HAP-1 (cell line): ENCODE measurements at regions not wholly inside any gene's neighbourhood (a gene's known extent, or its start where the extent isn't known, plus 50 kb on each side); places are given as distances from the start of the nearest gene placed in this dataset.

Experiments
- DNase-seq, 2 experiments: peaks; one replicate each; pipeline ENCODE4 v3.0.0-alpha.2; 2016 to 2020; ENCODE audit warnings: low spot score in 2 of 2
- H3K27me3 ChIP-seq: fragments of 250-450 bp; sonication (Bioruptor Pico); 2 replicates; pipeline ENCODE4 v1.5.1; 2020; ENCODE audit warnings: low read depth, mild to moderate bottlenecking, moderate library complexity
- H3K36me3 ChIP-seq: fragments of 250-450 bp; sonication (Bioruptor Pico); replicated peaks from 2 replicates; pipeline ENCODE4 v1.5.1; 2020; ENCODE audit warnings: mild to moderate bottlenecking
- H3K4me1 ChIP-seq: fragments of 250-450 bp; sonication (Bioruptor Pico); 2 replicates; pipeline ENCODE4 v1.5.1; 2020; ENCODE audit warnings: mild to moderate bottlenecking
- H3K4me3 ChIP-seq: fragments of 250-450 bp; sonication (Bioruptor Pico); 2 replicates; pipeline ENCODE4 v1.5.1; 2020; ENCODE audit warnings: mild to moderate bottlenecking, moderate library complexity
- H3K9me3 ChIP-seq: fragments of 250-450 bp; sonication (Bioruptor Pico); 2 replicates; pipeline ENCODE4 v1.5.1; 2020; ENCODE audit warnings: mild to moderate bottlenecking, moderate library complexity
- in situ Hi-C: fragments of 300-500 bp; cut with MboI; formaldehyde crosslinking; loops from 3 replicates; pipeline ENCODE4 v1.14.3; 2020; ENCODE audit warnings: low sequenced_read_pairs, inconsistent platforms, mixed read lengths

DNA sequence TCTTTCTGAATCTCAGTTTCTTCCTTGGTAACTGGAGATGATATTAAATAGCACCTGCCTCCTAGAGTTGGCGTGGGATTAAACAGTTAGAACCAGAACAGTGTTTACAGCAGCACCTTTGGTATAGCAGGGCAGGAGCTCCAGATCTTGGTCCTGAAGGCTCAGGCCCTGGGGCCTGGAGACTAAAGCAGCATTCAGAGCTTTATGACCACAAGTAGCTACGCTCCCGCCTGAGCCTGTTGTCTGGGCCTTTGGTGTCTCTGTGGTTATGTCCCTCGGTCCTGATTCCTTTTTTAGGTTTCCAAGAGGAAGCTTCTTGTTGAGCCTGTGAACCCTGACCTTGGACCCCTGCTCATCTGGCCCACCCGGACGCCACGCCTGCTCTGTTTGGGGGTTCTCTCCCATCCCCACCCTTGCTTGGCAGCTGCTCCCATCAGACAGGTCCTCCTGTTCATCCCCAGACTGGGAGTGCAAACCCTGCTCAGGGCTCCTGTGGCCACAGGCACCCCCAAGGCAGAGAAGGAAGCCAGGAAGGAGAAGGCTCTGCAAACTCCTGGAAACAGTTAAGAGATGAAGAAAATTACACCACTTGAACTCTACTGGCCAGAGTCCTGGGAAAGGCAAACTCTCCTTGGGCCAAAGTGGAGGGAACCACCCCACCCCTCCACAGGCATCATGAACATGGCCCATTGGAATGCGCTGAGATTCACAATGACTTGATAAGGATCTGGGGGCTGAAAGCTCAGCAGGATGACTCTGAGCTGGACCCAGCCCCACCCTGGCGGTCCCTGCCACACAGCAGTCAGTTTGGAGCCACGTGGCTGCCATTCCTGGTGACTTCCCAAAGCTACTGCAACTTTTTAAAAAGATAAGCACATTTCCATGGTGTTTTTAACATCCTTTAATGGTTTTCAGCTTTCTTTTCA is 50.1 kb upstream of the TMEM72 start:
- no peak for DNase-seq
- no peak overlapping the region for H3K4me3 ChIP-seq

More for the DNA sequence above, 50.1 kb upstream of the TMEM72 start:
- Histone ChIP-seq H3K36me3 (no peaks in the 10 kb centered on the region), H3K9me3 (no peaks in the 10 kb centered on the region), H3K4me1 (peaks cover 5% of the 10 kb centered on the region), H3K27me3 (peaks cover 15% of the 10 kb centered on the region)
- in situ Hi-C loops, result loop anchor here (5.0 to 10.0 kb wide), 2 partner anchors 469 to 1186 kb away; no protein-coding TSS in a partner anchor
